IMR-90 (cell line): ENCODE measurements at regions not wholly inside any gene's neighbourhood (a gene's known extent, or its start where the extent isn't known, plus 50 kb on each side); places are given as distances from the start of the nearest gene placed in this dataset.

ENCODE experiments used
- ATAC-seq: fragments of 200-7000 bp; cut with Tn5 transposase; 2 replicates; pipeline ENCODE4 v1.9.1; 2020; ENCODE audit warnings: low read depth, mild to moderate bottlenecking, moderate library complexity
- BruUV-seq: library from RNA; stranded (reverse); fragments of 400-500 nt; replicated peaks from 2 replicates; lab custom pipeline; 2021; lab: Mats Ljungman, UMichigan
- CTCF ChIA-PET: fragments of 300-600 bp; formaldehyde crosslinking; extraction: SDS; loops from one replicate; lab custom pipeline; 2021; ENCODE audit warnings: antibody characterized with exemption; lab: Yijun Ruan, JAX
- POLR2A ChIA-PET: fragments of 300-600 bp; sonication (Branson Sonifier 250); formaldehyde crosslinking; loops from one replicate; lab custom pipeline; 2022; ENCODE audit warnings: antibody characterized with exemption; ENCODE audit not compliant: unreplicated experiment; lab: Charles Lee
- DNase-seq: peaks from one replicate; pipeline ENCODE4 v3.0.0; 2013
- H2AFZ ChIP-seq: replicated peaks from 2 replicates; pipeline ENCODE3; 2013; ENCODE audit warnings: low read length, mild to moderate bottlenecking; ENCODE audit not compliant: poor library complexity
- H2AK5ac ChIP-seq: 2 replicates; pipeline ENCODE4 v1.6.1; 2013; ENCODE audit warnings: low read depth, low read length, inconsistent platforms
- H2AK9ac ChIP-seq: replicated peaks from 2 replicates; pipeline ENCODE3; 2013; ENCODE audit warnings: mild to moderate bottlenecking, low read depth, low read length, moderate library complexity; ENCODE audit not compliant: poor library complexity
- H2BK120ac ChIP-seq: 2 replicates; pipeline ENCODE4 v1.6.1; 2013; ENCODE audit warnings: low read depth, low read length, inconsistent platforms
- H2BK15ac ChIP-seq: 3 replicates; pipeline ENCODE4 v1.6.1; 2013; ENCODE audit warnings: low read depth, low read length, inconsistent platforms
- H2BK20ac ChIP-seq: 2 replicates; pipeline ENCODE4 v1.6.1; 2013; ENCODE audit warnings: low read depth, mild to moderate bottlenecking, inconsistent platforms, low read length, moderate library complexity
- H2BK5ac ChIP-seq: 2 replicates; pipeline ENCODE4 v1.6.1; 2013; ENCODE audit warnings: mild to moderate bottlenecking, low read depth, low read length, inconsistent platforms; ENCODE audit not compliant: poor library complexity, severe bottlenecking
- H3K14ac ChIP-seq: replicated peaks from 2 replicates; pipeline ENCODE4 v1.6.1; 2013; ENCODE audit warnings: low read depth, low read length, inconsistent platforms
- H3K18ac ChIP-seq: 2 replicates; pipeline ENCODE4 v1.6.1; 2013; ENCODE audit warnings: low read depth, low read length, control low read depth
- H3K23ac ChIP-seq: 2 replicates; pipeline ENCODE4 v1.6.1; 2013; ENCODE audit warnings: low read depth, low read length, inconsistent platforms
- H3K27ac ChIP-seq: 2 replicates; pipeline ENCODE4 v1.5.1; 2013; ENCODE audit warnings: mild to moderate bottlenecking, control low read depth, low read length; ENCODE audit not compliant: insufficient read depth
- H3K27me3 ChIP-seq: 2 replicates; pipeline ENCODE4 v1.6.1; 2013; ENCODE audit warnings: low read length; ENCODE audit not compliant: control insufficient read depth, insufficient read depth
- H3K36me3 ChIP-seq: 2 replicates; pipeline ENCODE4 v1.6.1; 2013; ENCODE audit warnings: low read length, mixed read lengths; ENCODE audit not compliant: control insufficient read depth, insufficient read depth
- H3K4ac ChIP-seq: 2 replicates; pipeline ENCODE4 v1.6.1; 2013; ENCODE audit warnings: low read depth, low read length, inconsistent platforms
- H3K4me1 ChIP-seq: 2 replicates; pipeline ENCODE4 v1.6.1; 2013; ENCODE audit warnings: low read length, mixed read lengths; ENCODE audit not compliant: control insufficient read depth, insufficient read depth
- H3K4me2 ChIP-seq: 2 replicates; pipeline ENCODE4 v1.6.1; 2013; ENCODE audit warnings: low read depth, mild to moderate bottlenecking, control low read depth, low read length, moderate library complexity
- H3K4me3 ChIP-seq: 2 replicates; pipeline ENCODE4 v1.5.1; 2013; ENCODE audit warnings: low read depth, mild to moderate bottlenecking, control low read depth, low read length, moderate library complexity; ENCODE audit not compliant: insufficient read depth
- H3K56ac ChIP-seq: 2 replicates; pipeline ENCODE4 v1.6.1; 2013; ENCODE audit warnings: low read length, inconsistent platforms; ENCODE audit not compliant: insufficient read depth; ENCODE audit errors: extremely low read depth
- H3K79me1 ChIP-seq, 2 experiments: 2 replicates each; pipeline ENCODE4 v1.6.1; 2013; ENCODE audit warnings: low read length in 2 of 2, inconsistent platforms in 1 of 2, low read depth in 1 of 2
- H3K9ac ChIP-seq: 2 replicates; pipeline ENCODE4 v1.6.1; 2013; ENCODE audit warnings: low read depth, low read length, control low read depth
- H3K9me1 ChIP-seq: 2 replicates; pipeline ENCODE4 v1.6.1; 2013; ENCODE audit warnings: low read length, inconsistent platforms; ENCODE audit not compliant: insufficient read depth
- H3K9me3 ChIP-seq: 2 replicates; pipeline ENCODE4 v1.6.1; 2013; ENCODE audit warnings: low read length; ENCODE audit not compliant: control insufficient read depth, insufficient read depth
- H4K20me1 ChIP-seq: 2 replicates; pipeline ENCODE4 v1.6.1; 2013; ENCODE audit warnings: low read length, inconsistent platforms; ENCODE audit not compliant: insufficient read depth
- H4K5ac ChIP-seq: 2 replicates; pipeline ENCODE4 v1.6.1; 2013; ENCODE audit warnings: mild to moderate bottlenecking, low read depth, low read length, control low read depth
- H4K8ac ChIP-seq, 2 experiments: 2 replicates each; pipeline ENCODE4 v1.6.1; 2013; ENCODE audit warnings: low read depth in 2 of 2, low read length in 2 of 2, control low read depth in 1 of 2, inconsistent platforms in 1 of 2
- H4K91ac ChIP-seq: 2 replicates; pipeline ENCODE4 v1.6.1; 2013; ENCODE audit warnings: low read depth, low read length, inconsistent platforms; ENCODE audit not compliant: insufficient read depth
- CHD1 ChIP-seq: IDR thresholded peaks from 2 replicates; pipeline ENCODE4 v1.6.1; 2012; ENCODE audit warnings: low read depth, low read length, improper control_type of control experiment
- FOS ChIP-seq: fragments of 150-350 bp; IDR thresholded peaks from 2 replicates; pipeline ENCODE4 v1.6.1; 2016; ENCODE audit warnings: low read depth, low read length
- MXI1 ChIP-seq: IDR thresholded peaks from 2 replicates; pipeline ENCODE4 v1.6.1; 2012; ENCODE audit warnings: low read depth, mild to moderate bottlenecking, low read length, moderate library complexity, borderline replicate concordance
- RCOR1 ChIP-seq: IDR thresholded peaks from 2 replicates; pipeline ENCODE4 v1.6.1; 2012; ENCODE audit warnings: mild to moderate bottlenecking, low read length, improper control_type of control experiment; ENCODE audit not compliant: insufficient replicate concordance
- SMC3 ChIP-seq: fragments of 150-350 bp; IDR thresholded peaks from 2 replicates; pipeline ENCODE4 v1.6.1; 2016; ENCODE audit warnings: low read depth, mild to moderate bottlenecking, antibody characterized with exemption, low read length, moderate library complexity
- WGBS, 2 experiments: methylation state at CpG; one replicate each; pipeline versions ENCODE4 v1.1.5 to v1.1.7; 2013; ENCODE audit warnings: missing lambda C conversion rate in 2 of 2; ENCODE audit not compliant: insufficient read length in 1 of 2; ENCODE audit errors: extremely low coverage in 2 of 2; 5-methylcytosine and 5-hydroxymethylcytosine counted together
- dilution Hi-C: fragments of 300-500 bp; cut with HindIII; formaldehyde crosslinking; loops from one replicate; pipeline ENCODE4 v1.14.3; 2018; ENCODE audit warnings: low sequenced_read_pairs; ENCODE audit not compliant: unreplicated experiment
- in situ Hi-C: fragments of 300-500 bp; cut with MboI; formaldehyde crosslinking; loops from 3 replicates; pipeline ENCODE4 v1.14.3; 2019; ENCODE audit warnings: low sequenced_read_pairs, inconsistent platforms, mixed read lengths
- intact Hi-C: fragments of 100-400 bp; cut with micrococcal nuclease; formaldehyde crosslinking; loops from 2 replicates; pipeline ENCODE4 v1.10.0; 2022
- TF ChIP-seq, protein P1 (sequence below): fragments of 150-350 bp; IDR thresholded peaks from 2 replicates; pipeline ENCODE4 v1.6.1; 2017; ENCODE audit warnings: mild to moderate bottlenecking, antibody characterized with exemption, low read length, low read depth
- TF ChIP-seq, protein P2 (sequence below): fragments of 150-350 bp; IDR thresholded peaks from 2 replicates; pipeline ENCODE4 v1.6.1; 2016; ENCODE audit warnings: low read depth, mild to moderate bottlenecking, low read length, moderate library complexity, borderline replicate concordance

DNA sequence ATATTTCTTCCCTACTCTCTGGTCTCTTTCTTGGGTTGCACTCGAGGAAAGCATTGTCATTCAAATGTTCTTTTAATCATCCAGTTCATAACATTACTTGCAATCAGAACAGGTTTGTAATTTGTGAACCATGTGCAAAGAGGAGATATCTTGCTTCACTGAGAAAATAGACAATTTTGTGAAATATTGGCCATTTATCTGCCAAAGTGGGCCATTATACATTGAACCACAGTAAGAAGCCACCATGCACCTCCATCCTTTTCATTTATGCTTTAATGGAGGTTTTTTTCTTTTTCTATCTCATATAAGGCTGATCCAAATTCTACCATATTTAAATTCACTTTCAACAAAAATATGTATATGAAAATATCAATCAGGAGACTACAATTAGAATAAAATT lies 335.3 kb upstream of the AADAT start:
- no peak overlapping the region for H4K91ac ChIP-seq
- no peak overlapping the region for H3K4ac ChIP-seq
- ChIA-PET CTCF (no interaction called here), POLR2A (no interaction called here)
- no peak overlapping the region for H2AFZ ChIP-seq
- H3K27me3 ChIP-seq: no peaks in the 10 kb centered on the region
- no peak overlapping the region for H2AK5ac ChIP-seq
- peaks cover 2% of the 10 kb centered on the region; the same call in 1 of the 2 replicates for H3K9me3 ChIP-seq
- H4K5ac ChIP-seq: no peak overlapping the region
- in situ Hi-C loops (no loop called here), intact Hi-C loops (no loop called here), dilution Hi-C loops (no loop called here)
- no peak overlapping the region for H2BK5ac ChIP-seq
- H2BK120ac ChIP-seq: no peak overlapping the region
- no peak overlapping the region for H3K18ac ChIP-seq
- no peak overlapping the region for H3K9ac ChIP-seq
- no peak for TF ChIP-seq SMC3
- TF ChIP-seq RCOR1: no peak
- no peak for TF ChIP-seq FOS
- TF ChIP-seq MXI1: no peak
- TF ChIP-seq, protein P1, sequence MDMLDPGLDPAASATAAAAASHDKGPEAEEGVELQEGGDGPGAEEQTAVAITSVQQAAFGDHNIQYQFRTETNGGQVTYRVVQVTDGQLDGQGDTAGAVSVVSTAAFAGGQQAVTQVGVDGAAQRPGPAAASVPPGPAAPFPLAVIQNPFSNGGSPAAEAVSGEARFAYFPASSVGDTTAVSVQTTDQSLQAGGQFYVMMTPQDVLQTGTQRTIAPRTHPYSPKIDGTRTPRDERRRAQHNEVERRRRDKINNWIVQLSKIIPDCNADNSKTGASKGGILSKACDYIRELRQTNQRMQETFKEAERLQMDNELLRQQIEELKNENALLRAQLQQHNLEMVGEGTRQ: no peak
- TF ChIP-seq, protein P2, sequence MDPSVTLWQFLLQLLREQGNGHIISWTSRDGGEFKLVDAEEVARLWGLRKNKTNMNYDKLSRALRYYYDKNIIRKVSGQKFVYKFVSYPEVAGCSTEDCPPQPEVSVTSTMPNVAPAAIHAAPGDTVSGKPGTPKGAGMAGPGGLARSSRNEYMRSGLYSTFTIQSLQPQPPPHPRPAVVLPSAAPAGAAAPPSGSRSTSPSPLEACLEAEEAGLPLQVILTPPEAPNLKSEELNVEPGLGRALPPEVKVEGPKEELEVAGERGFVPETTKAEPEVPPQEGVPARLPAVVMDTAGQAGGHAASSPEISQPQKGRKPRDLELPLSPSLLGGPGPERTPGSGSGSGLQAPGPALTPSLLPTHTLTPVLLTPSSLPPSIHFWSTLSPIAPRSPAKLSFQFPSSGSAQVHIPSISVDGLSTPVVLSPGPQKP: no peak
- TF ChIP-seq CHD1: no peak
- no peak overlapping the region for H3K4me3 ChIP-seq
- no peaks in the 10 kb centered on the region for H3K4me1 ChIP-seq
- no TSS peak for BruUV-seq
- no peak overlapping the region for H3K14ac ChIP-seq
- H4K8ac ChIP-seq: no peak overlapping the region
- no peaks in the 10 kb centered on the region for H3K79me1 ChIP-seq
- H3K56ac ChIP-seq: no peak overlapping the region
- H4K20me1 ChIP-seq: no peaks in the 10 kb centered on the region
- H2BK20ac ChIP-seq: no peak overlapping the region
- DNase-seq (no peak), ATAC-seq (no peak)
- H2AK9ac ChIP-seq: no peak overlapping the region
- no peak overlapping the region for H2BK15ac ChIP-seq
- H3K36me3 ChIP-seq: no peaks in the 10 kb centered on the region
- no peak overlapping the region for H3K27ac ChIP-seq
- no peaks in the 10 kb centered on the region for H3K9me1 ChIP-seq
- WGBS, 2 experiments: no CpG with 5 or more reads among the region's 1 CpG
- no peak overlapping the region for H3K4me2 ChIP-seq
- no peak overlapping the region for H3K23ac ChIP-seq
